ENCODE measurements at regions not wholly inside any gene's neighbourhood (a gene's known extent, or its start where the extent isn't known, plus 50 kb on each side); places are given as distances from the start of the nearest gene placed in this dataset.

GRCh38 chr16:35732046-35732810, 2272.8 kb downstream of the TP53TG3F start:
- ATAC-seq (no peak), DNase-seq (ENCODE audit: low spot score) (no peak)
- intact Hi-C loops (cut with DNase I): no loop called here

GRCh38 chr16:35733278-35733965, 2274.0 kb downstream of the TP53TG3F start:
- no peak for DNase-seq (ENCODE audit: low spot score)
- no peak for ATAC-seq
- intact Hi-C loops (cut with DNase I): no loop called here

- ATAC-seq (no peak), DNase-seq (ENCODE audit: low spot score) (no peak)
- intact Hi-C loops (cut with DNase I): no loop called here
These were observed 2274.7 kb downstream of the TP53TG3F start for GRCh38 chr16:35733971-35734702.

GRCh38 chr16:35734728-35735402, 2275.5 kb downstream of the TP53TG3F start:
- ATAC-seq (no peak), DNase-seq (ENCODE audit: low spot score) (no peak)
- intact Hi-C loops (cut with DNase I): no loop called here

GRCh38 chr16:35735403-35736251, 2276.2 kb downstream of the TP53TG3F start:
- ATAC-seq (no peak), DNase-seq (ENCODE audit: low spot score) (no peak)
- intact Hi-C loops (cut with DNase I): no loop called here

GRCh38 chr16:35736546-35736945, 2277.1 kb downstream of the TP53TG3F start:
- ATAC-seq: no peak
- DNase-seq (ENCODE audit: low spot score): no peak
- intact Hi-C loops (cut with DNase I): no loop called here

GRCh38 chr16:35737076-35737475, 2277.7 kb downstream of the TP53TG3F start:
- no peak for DNase-seq (ENCODE audit: low spot score)
- intact Hi-C loops (cut with DNase I): no loop called here
- ATAC-seq: no peak

- DNase-seq (ENCODE audit: low spot score): no peak
- no peak for ATAC-seq
- intact Hi-C loops (cut with DNase I): no loop called here
These were observed 2282.1 kb downstream of the TP53TG3F start for GRCh38 chr16:35741546-35741945.

- no peak for DNase-seq (ENCODE audit: low spot score)
- intact Hi-C loops (cut with DNase I): no loop called here
- ATAC-seq: no peak
These were observed 2283.8 kb downstream of the TP53TG3F start for GRCh38 chr16:35743101-35743692.

GRCh38 chr16:35744084-35744483, 2284.7 kb downstream of the TP53TG3F start:
- DNase-seq (ENCODE audit: low spot score): no peak
- no peak for ATAC-seq
- intact Hi-C loops (cut with DNase I): no loop called here

GRCh38 chr16:35744726-35745125, 2285.3 kb downstream of the TP53TG3F start:
- ATAC-seq (no peak), DNase-seq (ENCODE audit: low spot score) (no peak)
- intact Hi-C loops (cut with DNase I): no loop called here

- intact Hi-C loops (cut with DNase I): no loop called here
- ATAC-seq: no peak
- no peak for DNase-seq (ENCODE audit: low spot score)
These were observed 2285.8 kb downstream of the TP53TG3F start for GRCh38 chr16:35745191-35745590.

- no peak for ATAC-seq
- DNase-seq (ENCODE audit: low spot score): no peak
These were observed 2286.4 kb downstream of the TP53TG3F start for GRCh38 chr16:35745821-35746248.

GRCh38 chr16:35746281-35746962, 2287.0 kb downstream of the TP53TG3F start:
- ATAC-seq (no peak), DNase-seq (ENCODE audit: low spot score) (no peak)
- intact Hi-C loops (cut with DNase I): no loop called here

More at GRCh38 chr16:35745821-35746248, 2286.4 kb downstream of the TP53TG3F start:
- intact Hi-C loops (cut with DNase I): no loop called here

GRCh38 chr16:35746963-35747657, 2287.7 kb downstream of the TP53TG3F start:
- no peak for DNase-seq (ENCODE audit: low spot score)
- no peak for ATAC-seq
- intact Hi-C loops (cut with DNase I): no loop called here

- ATAC-seq (no peak), DNase-seq (ENCODE audit: low spot score) (no peak)
- intact Hi-C loops (cut with DNase I): no loop called here
These were observed 2288.4 kb downstream of the TP53TG3F start for GRCh38 chr16:35747658-35748455.
